GM21360 (cell line): ENCODE measurements at regions not wholly inside any gene's neighbourhood (a gene's known extent, or its start where the extent isn't known, plus 50 kb on each side); places are given as distances from the start of the nearest gene placed in this dataset.
"Not testable (repeated sequence)": the region's sequence is repeated elsewhere in the genome, so short reads cannot be mapped to it uniquely, and the experiment has no call there.

Experiments
- ATAC-seq: cut with Tn5 transposase; IDR thresholded peaks from one replicate; pipeline ENCODE4 v1.9.1; 2021; ENCODE audit warnings: mild to moderate bottlenecking, moderate library complexity; ENCODE audit not compliant: unreplicated experiment

GRCh38 chr18:64372850-64373249 is 224.0 kb upstream of the LINC00305 start:
- no peak for ATAC-seq

- not testable (repeated sequence) for ATAC-seq
These were observed 221.0 kb upstream of the LINC00305 start for GRCh38 chr18:64369830-64370440.

GRCh38 chr18:64365106-64365505 is 216.2 kb upstream of the LINC00305 start:
- no peak for ATAC-seq

GRCh38 chr18:64337673-64338072 is 188.8 kb upstream of the LINC00305 start:
- no peak for ATAC-seq

GRCh38 chr18:64337018-64337417 is 188.1 kb upstream of the LINC00305 start:
- no peak for ATAC-seq

- ATAC-seq = no peak
These were observed 185.9 kb upstream of the LINC00305 start for GRCh38 chr18:64334748-64335147.

GRCh38 chr18:64333584-64333983 is 184.7 kb upstream of the LINC00305 start:
- no peak for ATAC-seq

GRCh38 chr18:64332835-64333234 is 183.9 kb upstream of the LINC00305 start:
- ATAC-seq = no peak

- no peak for ATAC-seq
These were observed 182.5 kb upstream of the LINC00305 start for GRCh38 chr18:64331419-64331818.

- ATAC-seq = no peak
These were observed 182.0 kb upstream of the LINC00305 start for GRCh38 chr18:64330931-64331330.

GRCh38 chr18:64330161-64330560 is 181.3 kb upstream of the LINC00305 start:
- no peak for ATAC-seq

GRCh38 chr18:64322189-64322588 is 173.3 kb upstream of the LINC00305 start:
- no peak for ATAC-seq

- no peak for ATAC-seq
These were observed 169.7 kb upstream of the LINC00305 start for GRCh38 chr18:64318547-64318946.

GRCh38 chr18:64311859-64312258 is 163.0 kb upstream of the LINC00305 start:
- ATAC-seq = no peak

GRCh38 chr18:64295839-64296238 is 147.0 kb upstream of the LINC00305 start:
- ATAC-seq = no peak

GRCh38 chr18:64294967-64295366 is 146.1 kb upstream of the LINC00305 start:
- ATAC-seq = no peak

GRCh38 chr18:64288432-64288831 is 139.5 kb upstream of the LINC00305 start:
- no peak for ATAC-seq

- ATAC-seq = no peak
These were observed 139.0 kb upstream of the LINC00305 start for GRCh38 chr18:64287926-64288325.

GRCh38 chr18:64283059-64283458 is 134.2 kb upstream of the LINC00305 start:
- ATAC-seq = no peak

GRCh38 chr18:64278026-64278425 is 129.1 kb upstream of the LINC00305 start:
- no peak for ATAC-seq

GRCh38 chr18:64276311-64277090 is 127.6 kb upstream of the LINC00305 start:
- no peak for ATAC-seq

- no peak for ATAC-seq
These were observed 126.9 kb upstream of the LINC00305 start for GRCh38 chr18:64275593-64276300.
